ENCODE measurements at regions not wholly inside any gene's neighbourhood (a gene's known extent, or its start where the extent isn't known, plus 50 kb on each side); places are given as distances from the start of the nearest gene placed in this dataset.

- no peak for DNase-seq (ENCODE audit: low read depth, low spot score)
Observed at GRCh38 chr17:72299592-72299991, 178.8 kb downstream of the SOX9 start.

- no peak for DNase-seq (ENCODE audit: low read depth, low spot score)
Observed at GRCh38 chr17:72301887-72302286, 181.1 kb downstream of the SOX9 start.

GRCh38 chr17:72302735-72303134 lies 181.9 kb downstream of the SOX9 start:
- DNase-seq (ENCODE audit: low read depth, low spot score): no peak

- no peak for DNase-seq (ENCODE audit: low read depth, low spot score)
Observed at GRCh38 chr17:72303787-72304733, 183.2 kb downstream of the SOX9 start.

- DNase-seq (ENCODE audit: low read depth, low spot score): no peak
Observed at GRCh38 chr17:72304859-72305258, 184.0 kb downstream of the SOX9 start.

GRCh38 chr17:72305472-72305871 lies 184.7 kb downstream of the SOX9 start:
- no peak for DNase-seq (ENCODE audit: low read depth, low spot score)

GRCh38 chr17:72306037-72306436 lies 185.2 kb downstream of the SOX9 start:
- DNase-seq (ENCODE audit: low read depth, low spot score): no peak

- no peak for DNase-seq (ENCODE audit: low read depth, low spot score)
Observed at GRCh38 chr17:72307836-72308235, 187.0 kb downstream of the SOX9 start.

GRCh38 chr17:72308744-72309385 lies 188.0 kb downstream of the SOX9 start:
- DNase-seq (ENCODE audit: low read depth, low spot score): no peak

- DNase-seq (ENCODE audit: low read depth, low spot score): no peak
Observed at GRCh38 chr17:72311004-72311403, 190.2 kb downstream of the SOX9 start.

GRCh38 chr17:72315122-72315913 lies 194.5 kb downstream of the SOX9 start:
- DNase-seq (ENCODE audit: low read depth, low spot score): no peak

GRCh38 chr17:72318131-72318530 lies 197.3 kb downstream of the SOX9 start:
- no peak for DNase-seq (ENCODE audit: low read depth, low spot score)

GRCh38 chr17:72321896-72322295 lies 201.1 kb downstream of the SOX9 start:
- no peak for DNase-seq (ENCODE audit: low read depth, low spot score)

GRCh38 chr17:72332367-72332766 lies 211.5 kb downstream of the SOX9 start:
- no peak for DNase-seq (ENCODE audit: low read depth, low spot score)

- DNase-seq (ENCODE audit: low read depth, low spot score): no peak
Observed at GRCh38 chr17:72333570-72333969, 212.8 kb downstream of the SOX9 start.

- DNase-seq (ENCODE audit: low read depth, low spot score): no peak
Observed at GRCh38 chr17:72334205-72334604, 213.4 kb downstream of the SOX9 start.

GRCh38 chr17:72336026-72336803 lies 215.4 kb downstream of the SOX9 start:
- no peak for DNase-seq (ENCODE audit: low read depth, low spot score)

- no peak for DNase-seq (ENCODE audit: low read depth, low spot score)
Observed at GRCh38 chr17:72336804-72337070, 215.9 kb downstream of the SOX9 start.

- no peak for DNase-seq (ENCODE audit: low read depth, low spot score)
Observed at GRCh38 chr17:72338304-72338703, 217.5 kb downstream of the SOX9 start.

- no peak for DNase-seq (ENCODE audit: low read depth, low spot score)
Observed at GRCh38 chr17:72338847-72339790, 218.3 kb downstream of the SOX9 start.

GRCh38 chr17:72340836-72341235 lies 220.0 kb downstream of the SOX9 start:
- DNase-seq (ENCODE audit: low read depth, low spot score): no peak

Data from iPS DF 19.7 (cell line).